ENCODE measurements at regions not wholly inside any gene's neighbourhood (a gene's known extent, or its start where the extent isn't known, plus 50 kb on each side); places are given as distances from the start of the nearest gene placed in this dataset.

DNA sequence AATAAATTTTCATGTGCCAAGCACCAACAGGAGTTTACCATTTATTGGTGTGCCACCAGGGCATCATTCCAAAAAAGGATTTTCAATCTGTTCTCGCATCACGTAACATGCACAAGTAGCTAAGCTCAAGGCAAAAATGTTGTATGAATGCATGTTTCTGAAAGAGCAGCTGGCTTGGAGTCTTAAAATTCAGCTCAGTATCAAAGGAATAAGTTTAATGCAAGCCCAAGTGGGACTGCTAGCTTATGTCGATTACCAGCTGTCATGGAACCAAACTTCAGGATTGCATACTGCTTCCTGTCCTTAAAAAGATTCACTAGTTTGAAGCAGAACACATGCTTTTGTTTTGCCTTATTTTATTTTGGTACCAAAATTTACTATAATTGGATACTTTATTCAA is 437.0 kb downstream of the FSCB start:
- no peak for ATAC-seq
- TF ChIP-seq RARB (CRISPR knock-in tag; IDR thresholded peaks at IDR 0.05) = no peak
- no peak for TF ChIP-seq ZNF70 (CRISPR knock-in tag; IDR thresholded peaks at IDR 0.05)
- TF ChIP-seq CSRNP3 (CRISPR knock-in tag; IDR thresholded peaks at IDR 0.05) = no peak
- TF ChIP-seq, protein P1, sequence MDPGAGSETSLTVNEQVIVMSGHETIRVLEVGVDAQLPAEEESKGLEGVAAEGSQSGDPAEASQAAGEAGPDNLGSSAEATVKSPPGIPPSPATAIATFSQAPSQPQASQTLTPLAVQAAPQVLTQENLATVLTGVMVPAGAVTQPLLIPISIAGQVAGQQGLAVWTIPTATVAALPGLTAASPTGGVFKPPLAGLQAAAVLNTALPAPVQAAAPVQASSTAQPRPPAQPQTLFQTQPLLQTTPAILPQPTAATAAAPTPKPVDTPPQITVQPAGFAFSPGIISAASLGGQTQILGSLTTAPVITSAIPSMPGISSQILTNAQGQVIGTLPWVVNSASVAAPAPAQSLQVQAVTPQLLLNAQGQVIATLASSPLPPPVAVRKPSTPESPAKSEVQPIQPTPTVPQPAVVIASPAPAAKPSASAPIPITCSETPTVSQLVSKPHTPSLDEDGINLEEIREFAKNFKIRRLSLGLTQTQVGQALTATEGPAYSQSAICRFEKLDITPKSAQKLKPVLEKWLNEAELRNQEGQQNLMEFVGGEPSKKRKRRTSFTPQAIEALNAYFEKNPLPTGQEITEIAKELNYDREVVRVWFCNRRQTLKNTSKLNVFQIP (CRISPR knock-in tag; IDR thresholded peaks at IDR 0.05; ENCODE audit: borderline replicate concordance, low read depth) = no peak
- no peak for TF ChIP-seq PPARA (CRISPR knock-in tag; IDR thresholded peaks at IDR 0.05; ENCODE audit: borderline replicate concordance)
- no peak for TF ChIP-seq TCF4 (CRISPR knock-in tag; IDR thresholded peaks at IDR 0.05; ENCODE audit: borderline replicate concordance)
- no peak for TF ChIP-seq BACH2 (CRISPR knock-in tag; IDR thresholded peaks at IDR 0.05; ENCODE audit: borderline replicate concordance)
- no peak for TF ChIP-seq TOX (CRISPR knock-in tag; IDR thresholded peaks at IDR 0.05; ENCODE audit: borderline replicate concordance)
- TF ChIP-seq ZNF8 (CRISPR knock-in tag; IDR thresholded peaks at IDR 0.05) = no peak

DNA sequence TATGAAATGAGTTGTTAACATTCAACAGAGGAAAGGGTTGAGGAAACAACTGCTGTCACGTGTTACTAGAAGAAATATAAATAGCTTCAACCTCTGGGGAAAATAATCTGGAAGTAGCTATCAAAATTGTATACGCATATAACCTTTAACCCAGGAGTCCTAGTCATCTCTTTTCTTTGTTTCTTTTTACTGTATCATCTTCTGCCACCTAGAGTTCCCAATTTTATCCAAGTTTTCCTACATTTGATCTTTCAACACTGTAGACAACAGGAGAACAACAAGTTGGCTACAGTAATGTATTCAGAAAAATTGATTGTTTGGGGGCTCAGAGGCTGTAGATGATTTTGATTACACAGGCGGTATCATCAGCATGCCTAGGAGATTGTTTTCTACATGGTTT is 453.7 kb downstream of the FSCB start:
- TF ChIP-seq ISL1 (CRISPR knock-in tag; IDR thresholded peaks at IDR 0.05) (no peak), TOX (CRISPR knock-in tag; IDR thresholded peaks at IDR 0.05; ENCODE audit: borderline replicate concordance) (no peak), ESRRG (CRISPR knock-in tag; IDR thresholded peaks at IDR 0.05) (no peak), OSR1 (CRISPR knock-in tag; IDR thresholded peaks at IDR 0.05) (no peak), ZC3H10 (CRISPR knock-in tag; IDR thresholded peaks at IDR 0.05) (no peak), TCF4 (CRISPR knock-in tag; IDR thresholded peaks at IDR 0.05; ENCODE audit: borderline replicate concordance) (no peak), ZFP3 (CRISPR knock-in tag; IDR thresholded peaks at IDR 0.05) (no peak), SNAI2 (CRISPR knock-in tag; IDR thresholded peaks at IDR 0.05) (no peak), BACH2 (CRISPR knock-in tag; IDR thresholded peaks at IDR 0.05; ENCODE audit: borderline replicate concordance) (no peak), ARNTL (CRISPR knock-in tag; IDR thresholded peaks at IDR 0.05; ENCODE audit: borderline replicate concordance, low read depth) (no peak), ZFP30 (CRISPR knock-in tag; IDR thresholded peaks at IDR 0.05) (no peak), PATZ1 (CRISPR knock-in tag; IDR thresholded peaks at IDR 0.05; ENCODE audit: borderline replicate concordance) (no peak), ZNF8 (CRISPR knock-in tag; IDR thresholded peaks at IDR 0.05) (no peak), TSHZ2 (CRISPR knock-in tag; IDR thresholded peaks at IDR 0.05) (no peak), CSRNP3 (CRISPR knock-in tag; IDR thresholded peaks at IDR 0.05) (no peak), GLIS3 (CRISPR knock-in tag; IDR thresholded peaks at IDR 0.05) (no peak), PPARA (CRISPR knock-in tag; IDR thresholded peaks at IDR 0.05; ENCODE audit: borderline replicate concordance) (no peak)
- TF ChIP-seq, protein P1 (CRISPR knock-in tag; IDR thresholded peaks at IDR 0.05; ENCODE audit: borderline replicate concordance, low read depth) = no peak
- ATAC-seq = no peak
